ENCODE measurements at regions not wholly inside any gene's neighbourhood (a gene's known extent, or its start where the extent isn't known, plus 50 kb on each side); places are given as distances from the start of the nearest gene placed in this dataset.
"Not testable (repeated sequence)": the region's sequence is repeated elsewhere in the genome, so short reads cannot be mapped to it uniquely, and the experiment has no call there.

DNA sequence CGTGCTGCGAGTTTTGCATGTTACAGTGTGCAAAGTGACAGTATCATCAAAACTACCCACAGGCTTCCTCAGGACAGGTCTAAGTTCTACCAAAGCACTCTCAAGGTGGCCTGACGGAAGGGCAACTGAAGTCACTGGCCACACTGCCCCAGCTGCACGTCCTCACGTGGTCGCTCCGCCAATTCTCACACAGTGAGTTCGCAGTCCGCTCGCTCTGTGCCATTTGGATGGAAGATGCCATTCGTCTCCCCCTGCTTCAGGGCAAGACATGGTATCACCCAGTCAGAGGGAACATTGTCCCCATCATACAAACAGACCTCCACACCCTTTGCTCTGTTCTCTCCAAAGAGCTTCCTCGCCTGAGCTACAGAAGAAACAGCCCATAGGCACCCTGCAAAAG lies 109.6 kb upstream of the COBL start:
- Histone ChIP-seq H3K36me3 (ENCODE audit: insufficient read depth, low read length) (no peaks in the 10 kb centered on the region), H3K4me1 (ENCODE audit: insufficient read depth, low read length) (peaks cover 6% of the 10 kb centered on the region), H3K27me3 (ENCODE audit: insufficient read depth, low read length) (no peaks in the 10 kb centered on the region), H3K9me3 (ENCODE audit: control insufficient read depth in 1 of 2, low read length in 2 of 2) (no peaks in the 10 kb centered on the region), H3K4me3 (ENCODE audit: low read length in 2 of 2) (no peak overlapping the region), H3K27ac (ENCODE audit: low read depth, low read length) (no peak overlapping the region)
- ChIA-PET POLR2A (ENCODE audit: partially characterized antibody) (no interaction called here), CTCF (ENCODE audit: partially characterized antibody) (no interaction called here)
- no peak overlapping the region for H3K27ac Mint-ChIP-seq
- H3K4me3 Mint-ChIP-seq = no peak overlapping the region
- DNase-seq = no peak
- peaks cover 3 to 4% of the 10 kb centered on the region in 2 donors for H3K27me3 Mint-ChIP-seq
- peaks cover 0 to 2% (median 0%) of the 10 kb centered on the region in 4 donors for H3K4me1 Mint-ChIP-seq
- H3K9me3 Mint-ChIP-seq = peaks cover 0 to 3% (median 0%) of the 10 kb centered on the region in 8 donors
- H3K36me3 Mint-ChIP-seq = no peaks in the 10 kb centered on the region
- intact Hi-C loops (cut with micrococcal nuclease) = no loop called here

DNA sequence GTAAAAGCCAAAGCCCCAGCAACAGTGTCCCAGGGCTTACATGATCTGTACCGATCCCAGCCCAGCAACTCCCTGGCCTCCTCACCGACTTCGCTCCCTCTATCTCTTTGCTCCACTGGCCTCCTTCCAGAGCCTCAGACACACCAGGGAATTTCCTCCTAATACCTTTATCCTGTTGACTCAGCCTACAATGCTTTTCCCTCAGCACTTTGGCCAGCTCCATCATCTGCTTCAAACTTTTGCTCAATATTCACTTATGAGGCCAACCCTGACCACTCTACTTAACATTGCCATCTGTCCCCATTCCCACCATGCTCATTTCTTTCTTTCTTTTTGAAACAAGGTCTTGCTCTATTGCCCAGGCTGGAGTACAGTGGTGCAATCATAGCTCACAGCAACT lies 93.3 kb upstream of the COBL start:
- H3K36me3 ChIP-seq (ENCODE audit: insufficient read depth, low read length); H3K4me3 Mint-ChIP-seq; H3K9me3 Mint-ChIP-seq; intact Hi-C loops (cut with micrococcal nuclease); H3K27ac Mint-ChIP-seq; H3K9me3 ChIP-seq (ENCODE audit: control insufficient read depth in 1 of 2, low read length in 2 of 2); H3K4me1 Mint-ChIP-seq; POLR2A ChIA-PET (ENCODE audit: partially characterized antibody); H3K36me3 Mint-ChIP-seq; H3K27ac ChIP-seq (ENCODE audit: low read depth, low read length); H3K4me1 ChIP-seq (ENCODE audit: insufficient read depth, low read length); H3K27me3 Mint-ChIP-seq; DNase-seq; CTCF ChIA-PET (ENCODE audit: partially characterized antibody); H3K27me3 ChIP-seq (ENCODE audit: insufficient read depth, low read length); H3K4me3 ChIP-seq (ENCODE audit: low read length in 2 of 2): not testable (repeated sequence)

DNA sequence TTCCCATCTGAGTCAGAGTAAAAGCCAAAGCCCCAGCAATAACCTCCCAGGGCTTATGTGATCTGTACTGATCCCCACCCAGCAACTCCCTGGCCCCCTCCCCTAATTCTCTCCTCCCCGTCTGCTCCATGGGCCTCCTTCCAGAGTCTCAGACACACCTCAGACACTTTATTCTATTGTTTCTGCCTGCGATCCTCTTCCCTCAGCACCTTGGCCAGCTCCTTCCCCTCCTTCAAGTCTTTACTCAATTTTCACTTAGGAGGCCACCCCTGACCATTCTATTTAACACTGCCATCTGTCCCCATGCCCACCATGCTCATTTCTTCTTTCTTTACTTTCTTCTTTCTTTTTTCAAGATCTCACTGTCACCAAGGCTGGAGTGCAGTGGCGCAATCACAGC lies 81.0 kb upstream of the COBL start:
- H3K36me3 ChIP-seq (ENCODE audit: insufficient read depth, low read length); H3K27me3 Mint-ChIP-seq; H3K27ac Mint-ChIP-seq; H3K4me1 Mint-ChIP-seq; H3K4me3 ChIP-seq (ENCODE audit: low read length in 2 of 2); DNase-seq; H3K4me3 Mint-ChIP-seq; H3K9me3 Mint-ChIP-seq; intact Hi-C loops (cut with micrococcal nuclease); POLR2A ChIA-PET (ENCODE audit: partially characterized antibody); H3K9me3 ChIP-seq (ENCODE audit: control insufficient read depth in 1 of 2, low read length in 2 of 2); H3K36me3 Mint-ChIP-seq; H3K27me3 ChIP-seq (ENCODE audit: insufficient read depth, low read length); H3K27ac ChIP-seq (ENCODE audit: low read depth, low read length); CTCF ChIA-PET (ENCODE audit: partially characterized antibody); H3K4me1 ChIP-seq (ENCODE audit: insufficient read depth, low read length): not testable (repeated sequence)

DNA sequence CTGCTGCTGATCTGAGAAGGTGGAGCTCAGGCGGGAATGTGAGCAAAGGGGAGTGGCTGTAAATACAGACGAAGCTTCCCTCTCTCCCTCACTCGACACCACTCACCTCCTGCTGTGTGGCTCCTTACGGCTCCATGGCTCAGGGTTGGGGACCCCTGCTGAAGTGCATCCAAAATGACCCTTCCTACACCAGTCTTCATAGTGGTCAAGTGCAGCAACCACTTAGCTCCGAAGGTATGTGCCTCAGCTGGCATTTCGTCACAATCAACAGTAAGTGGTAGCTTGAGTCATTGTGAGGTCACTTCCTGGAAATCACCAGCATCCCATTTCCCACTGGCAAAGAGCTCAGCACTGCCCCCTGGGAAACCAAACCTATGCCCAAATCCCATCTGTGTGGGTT lies 76.4 kb upstream of the COBL start:
- not testable (repeated sequence) for H3K27ac Mint-ChIP-seq

DNA sequence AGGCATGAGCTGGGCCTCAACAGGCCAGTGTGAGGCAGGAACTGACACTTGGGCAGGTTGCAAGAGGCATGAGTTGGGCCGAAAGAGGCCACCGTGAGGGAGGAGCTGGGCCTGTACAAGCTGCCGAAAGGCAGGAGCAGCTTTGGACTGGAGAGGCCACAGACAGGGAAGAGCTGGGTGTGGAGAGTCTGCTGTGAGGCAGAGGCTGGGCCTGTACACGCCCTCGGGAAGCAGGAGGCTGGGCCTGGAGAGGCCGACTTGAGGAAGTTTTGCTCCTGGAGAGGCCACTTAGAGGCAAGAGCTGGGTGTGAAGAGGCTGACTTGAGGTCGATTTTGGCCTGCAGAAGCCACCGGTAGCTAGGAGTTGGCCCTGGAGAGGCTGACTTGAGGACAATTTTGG lies 73.3 kb upstream of the COBL start:
- DNase-seq; H3K9me3 ChIP-seq (ENCODE audit: control insufficient read depth in 1 of 2, low read length in 2 of 2); H3K27ac Mint-ChIP-seq; H3K36me3 Mint-ChIP-seq; H3K4me1 ChIP-seq (ENCODE audit: insufficient read depth, low read length); POLR2A ChIA-PET (ENCODE audit: partially characterized antibody); intact Hi-C loops (cut with micrococcal nuclease); H3K9me3 Mint-ChIP-seq; CTCF ChIA-PET (ENCODE audit: partially characterized antibody); H3K4me3 ChIP-seq (ENCODE audit: low read length in 2 of 2); H3K36me3 ChIP-seq (ENCODE audit: insufficient read depth, low read length); H3K4me3 Mint-ChIP-seq; H3K27ac ChIP-seq (ENCODE audit: low read depth, low read length); H3K27me3 ChIP-seq (ENCODE audit: insufficient read depth, low read length); H3K27me3 Mint-ChIP-seq; H3K4me1 Mint-ChIP-seq: not testable (repeated sequence)

More for the DNA sequence above, 76.4 kb upstream of the COBL start:
- H3K4me1 ChIP-seq (ENCODE audit: insufficient read depth, low read length); POLR2A ChIA-PET (ENCODE audit: partially characterized antibody); H3K27ac ChIP-seq (ENCODE audit: low read depth, low read length); H3K36me3 ChIP-seq (ENCODE audit: insufficient read depth, low read length); H3K4me3 ChIP-seq (ENCODE audit: low read length in 2 of 2); H3K27me3 ChIP-seq (ENCODE audit: insufficient read depth, low read length); H3K27me3 Mint-ChIP-seq; CTCF ChIA-PET (ENCODE audit: partially characterized antibody); H3K36me3 Mint-ChIP-seq; DNase-seq; intact Hi-C loops (cut with micrococcal nuclease); H3K4me1 Mint-ChIP-seq; H3K9me3 Mint-ChIP-seq; H3K4me3 Mint-ChIP-seq; H3K9me3 ChIP-seq (ENCODE audit: control insufficient read depth in 1 of 2, low read length in 2 of 2): not testable (repeated sequence)

DNA sequence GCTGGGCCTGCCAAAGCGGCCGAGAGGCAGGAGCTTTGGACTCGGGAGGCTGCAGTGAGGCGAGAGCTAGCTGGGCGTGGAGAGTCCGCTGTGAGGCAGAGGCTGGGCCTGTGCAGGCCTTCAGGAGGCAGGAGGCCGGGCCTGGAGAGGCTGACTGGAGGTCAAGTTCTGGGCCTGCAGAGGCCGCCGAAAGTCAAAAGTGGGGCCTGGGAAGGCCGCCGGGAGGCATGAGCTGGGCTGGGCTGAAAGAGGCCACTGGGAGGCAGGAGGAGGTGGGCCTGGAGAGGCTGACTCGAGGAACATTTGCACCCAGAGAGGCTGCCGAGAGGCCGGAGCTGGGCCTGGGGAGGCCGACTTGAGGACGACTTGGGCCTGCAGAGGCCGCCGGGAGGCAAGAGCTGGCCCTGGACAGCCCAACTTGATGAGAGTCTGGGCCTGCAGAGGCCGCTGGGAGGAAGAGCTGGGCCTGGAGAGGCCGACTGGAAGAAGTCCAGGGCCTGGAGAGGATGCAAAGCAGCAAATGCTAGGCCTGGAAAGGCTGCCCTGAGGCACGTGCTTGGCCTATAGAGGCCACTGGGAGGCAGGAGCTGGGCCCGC lies 72.7 kb upstream of the COBL start:
- H3K36me3 ChIP-seq (ENCODE audit: insufficient read depth, low read length); H3K9me3 Mint-ChIP-seq; POLR2A ChIA-PET (ENCODE audit: partially characterized antibody); CTCF ChIA-PET (ENCODE audit: partially characterized antibody); intact Hi-C loops (cut with micrococcal nuclease); H3K27me3 Mint-ChIP-seq; H3K27me3 ChIP-seq (ENCODE audit: insufficient read depth, low read length); H3K9me3 ChIP-seq (ENCODE audit: control insufficient read depth in 1 of 2, low read length in 2 of 2); H3K36me3 Mint-ChIP-seq; DNase-seq; H3K27ac Mint-ChIP-seq; H3K27ac ChIP-seq (ENCODE audit: low read depth, low read length); H3K4me1 Mint-ChIP-seq; H3K4me3 Mint-ChIP-seq; H3K4me3 ChIP-seq (ENCODE audit: low read length in 2 of 2); H3K4me1 ChIP-seq (ENCODE audit: insufficient read depth, low read length): not testable (repeated sequence)

DNA sequence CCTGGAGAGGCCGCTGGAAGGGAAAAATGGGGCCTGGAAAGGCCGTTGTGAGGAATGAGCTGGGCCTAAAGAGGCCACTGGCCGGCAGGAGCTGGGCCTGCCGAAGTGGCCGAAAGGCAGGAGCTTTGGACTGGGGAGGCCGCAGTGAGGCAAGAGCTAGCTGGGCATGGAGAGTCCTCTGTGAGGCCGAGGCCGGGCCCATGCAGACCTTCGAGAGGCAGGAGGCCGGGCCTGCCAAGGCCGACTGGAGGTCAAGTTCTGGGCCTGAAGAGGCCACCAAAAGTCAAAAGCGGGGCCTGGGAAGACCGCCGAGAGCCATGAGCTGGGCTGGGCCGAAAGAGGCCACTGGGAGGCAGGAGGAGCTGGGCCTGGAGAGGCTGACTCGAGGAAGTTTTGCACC lies 71.6 kb upstream of the COBL start:
- H3K4me3 ChIP-seq (ENCODE audit: low read length in 2 of 2); H3K27ac ChIP-seq (ENCODE audit: low read depth, low read length); intact Hi-C loops (cut with micrococcal nuclease); POLR2A ChIA-PET (ENCODE audit: partially characterized antibody); H3K9me3 ChIP-seq (ENCODE audit: control insufficient read depth in 1 of 2, low read length in 2 of 2); H3K4me1 Mint-ChIP-seq; H3K27me3 ChIP-seq (ENCODE audit: insufficient read depth, low read length); H3K27me3 Mint-ChIP-seq; H3K36me3 ChIP-seq (ENCODE audit: insufficient read depth, low read length); DNase-seq; H3K4me1 ChIP-seq (ENCODE audit: insufficient read depth, low read length); H3K36me3 Mint-ChIP-seq; H3K9me3 Mint-ChIP-seq; CTCF ChIA-PET (ENCODE audit: partially characterized antibody); H3K27ac Mint-ChIP-seq; H3K4me3 Mint-ChIP-seq: not testable (repeated sequence)

DNA sequence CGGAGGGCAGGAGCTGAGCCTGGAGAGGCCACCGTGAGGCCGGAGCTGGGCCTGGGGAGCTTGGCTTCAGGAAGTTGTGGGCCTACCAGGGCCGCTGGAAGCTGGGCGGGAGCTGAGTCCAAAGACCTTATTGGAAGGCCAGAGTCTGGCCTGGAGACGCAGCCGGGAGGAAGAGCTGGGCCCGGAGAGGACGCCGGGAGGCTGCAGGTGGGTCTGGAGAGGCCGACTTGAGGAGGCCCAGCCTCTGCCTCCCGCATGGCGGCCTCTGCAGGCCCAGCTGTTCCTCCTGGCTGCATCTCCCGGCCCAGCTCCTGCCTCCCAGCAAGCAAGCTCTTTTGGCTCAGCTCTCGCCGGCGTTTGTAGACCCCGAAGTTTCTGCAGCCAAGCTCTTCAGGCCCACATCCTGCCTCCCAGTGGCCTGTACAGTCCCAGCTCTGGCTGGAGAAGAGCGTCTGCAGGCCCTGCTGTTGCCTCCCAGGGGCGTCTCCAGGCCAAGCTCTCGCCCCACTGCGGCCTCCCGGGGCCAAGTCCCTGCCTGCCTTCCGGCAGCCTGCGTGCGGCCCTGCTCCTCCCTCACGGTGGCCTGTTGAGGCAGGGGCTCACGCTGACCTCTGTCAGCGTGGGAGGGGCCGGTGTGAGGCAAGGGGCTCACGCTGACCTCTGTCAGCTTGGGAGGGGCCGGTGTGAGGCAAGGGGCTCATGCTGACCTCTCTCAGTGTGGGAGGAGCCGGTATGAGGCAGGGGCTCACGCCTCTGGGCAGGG lies 70.4 kb upstream of the COBL start:
- H3K4me1 Mint-ChIP-seq; intact Hi-C loops (cut with micrococcal nuclease); H3K27ac Mint-ChIP-seq: not testable (repeated sequence)

More for the DNA sequence above, 70.4 kb upstream of the COBL start:
- H3K9me3 ChIP-seq (ENCODE audit: control insufficient read depth in 1 of 2, low read length in 2 of 2); H3K27me3 ChIP-seq (ENCODE audit: insufficient read depth, low read length); H3K4me1 ChIP-seq (ENCODE audit: insufficient read depth, low read length); H3K9me3 Mint-ChIP-seq; H3K27ac ChIP-seq (ENCODE audit: low read depth, low read length); H3K4me3 ChIP-seq (ENCODE audit: low read length in 2 of 2); CTCF ChIA-PET (ENCODE audit: partially characterized antibody); POLR2A ChIA-PET (ENCODE audit: partially characterized antibody); H3K36me3 Mint-ChIP-seq; DNase-seq; H3K36me3 ChIP-seq (ENCODE audit: insufficient read depth, low read length); H3K4me3 Mint-ChIP-seq; H3K27me3 Mint-ChIP-seq: not testable (repeated sequence)

All from CD4-positive, alpha-beta memory T cell (primary cell).